EH (cell line): ENCODE measurements at regions not wholly inside any gene's neighbourhood (a gene's known extent, or its start where the extent isn't known, plus 50 kb on each side); places are given as distances from the start of the nearest gene placed in this dataset.

Experiments
- DNase-seq: peaks from one replicate; pipeline ENCODE4 v3.0.0-alpha.2; 2015; ENCODE audit warnings: low read depth

DNA sequence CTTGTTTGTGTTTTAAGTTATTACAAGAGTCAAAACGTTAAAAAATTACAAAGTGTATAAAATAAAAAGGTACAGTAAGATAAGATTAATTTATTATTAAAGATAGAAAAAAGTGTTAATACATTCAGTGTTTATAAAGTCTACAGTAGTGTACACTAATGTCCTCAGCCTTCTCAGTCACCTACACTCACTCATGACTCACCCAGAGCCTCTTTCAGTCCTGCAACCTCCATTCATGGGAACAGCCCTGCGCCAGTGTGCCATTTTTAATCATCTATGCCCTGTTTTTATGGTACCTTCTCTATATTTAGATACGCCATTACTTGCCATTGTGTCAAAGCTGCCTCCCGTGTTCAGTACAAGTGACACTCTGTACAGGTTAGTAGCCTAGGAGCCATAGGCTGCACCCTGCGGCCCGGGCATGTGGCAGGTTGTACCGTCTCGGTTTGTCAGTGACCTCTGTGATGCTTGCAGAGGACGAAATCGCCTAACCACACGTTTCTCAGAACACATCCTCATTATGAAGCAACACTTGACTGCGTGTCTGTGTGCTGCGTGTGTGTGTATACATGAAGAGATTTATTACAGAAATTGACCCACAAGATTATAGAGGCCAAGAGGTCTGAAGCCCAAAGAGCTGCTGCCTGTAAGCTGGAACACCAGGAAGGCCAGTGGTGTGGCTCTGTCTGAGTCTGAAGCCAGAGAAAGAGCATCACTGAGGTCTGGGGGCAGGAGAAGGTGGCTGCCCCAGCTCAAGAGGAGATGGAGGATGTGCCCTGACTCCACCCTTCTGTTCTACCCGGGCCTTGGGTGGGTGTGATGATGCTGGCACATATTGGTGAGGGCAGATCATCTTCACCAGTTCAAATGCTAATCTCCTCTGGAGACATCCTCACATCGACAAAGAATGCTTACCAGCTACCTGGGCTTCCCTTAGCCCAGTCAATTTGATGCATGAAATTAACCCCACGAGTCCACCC is 116.6 kb upstream of the C14orf180 start:
- no peak for DNase-seq

DNA sequence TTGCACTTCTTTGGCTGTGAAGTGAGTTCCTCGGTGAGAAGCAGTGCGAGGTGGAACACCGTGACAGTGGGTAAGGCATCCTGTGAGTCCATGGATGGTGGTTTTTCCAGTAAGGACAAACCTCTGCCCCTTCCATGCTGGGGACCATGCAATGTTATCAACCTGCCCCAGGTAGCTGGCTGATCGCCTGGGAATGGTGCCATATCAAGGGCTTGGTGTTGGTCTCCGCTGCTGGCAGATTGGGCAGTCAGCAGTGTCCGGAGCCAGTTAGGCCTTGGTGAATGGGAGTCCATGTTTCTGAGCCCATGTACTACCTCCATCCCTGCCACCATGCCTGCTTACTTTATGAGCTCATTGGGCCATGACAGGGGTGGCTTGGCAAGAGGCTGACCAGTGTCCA is 114.7 kb upstream of the C14orf180 start:
- DNase-seq: no peak

DNA sequence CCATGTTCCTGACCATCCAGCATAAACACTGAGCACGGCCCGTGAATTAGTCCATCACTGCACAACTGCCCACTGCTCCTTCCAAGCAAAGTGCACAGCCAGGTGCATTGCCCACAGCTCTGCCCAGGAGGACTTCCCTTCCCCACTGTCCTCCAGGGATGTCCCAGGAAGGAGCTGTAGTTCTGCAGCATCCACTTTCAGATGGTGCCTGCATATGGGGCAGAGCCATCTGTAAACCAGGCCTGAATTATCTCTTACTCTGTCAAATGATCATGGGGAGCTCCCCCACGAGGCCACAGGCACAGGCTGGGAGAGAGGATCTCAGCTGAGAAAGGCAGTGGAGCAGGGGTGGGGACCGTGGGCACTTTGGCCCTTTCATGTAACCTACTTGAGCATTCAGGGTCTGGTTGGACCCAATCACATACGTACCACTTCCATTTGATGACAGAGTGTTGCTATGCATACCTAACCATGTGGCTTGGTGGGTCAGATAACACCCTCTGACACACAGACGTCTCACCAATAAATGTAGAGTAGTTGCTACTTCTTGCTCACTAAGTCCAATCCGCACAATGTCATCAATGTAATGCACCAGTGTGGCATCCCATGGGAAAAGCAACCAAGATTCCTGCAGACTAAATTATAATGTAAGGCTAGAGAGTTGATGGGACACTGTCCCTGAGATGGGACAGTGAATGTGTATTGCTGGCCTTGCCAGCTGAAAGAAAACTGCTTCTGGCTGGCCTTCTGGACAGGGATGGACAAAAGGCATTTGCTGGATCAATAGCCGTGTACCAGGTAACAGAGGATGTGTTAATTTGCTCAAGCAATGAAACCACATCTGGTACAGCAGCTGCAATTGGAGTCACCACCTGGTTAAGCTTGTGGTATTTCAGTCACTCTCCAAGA is 113.8 kb upstream of the C14orf180 start:
- DNase-seq: no peak

DNA sequence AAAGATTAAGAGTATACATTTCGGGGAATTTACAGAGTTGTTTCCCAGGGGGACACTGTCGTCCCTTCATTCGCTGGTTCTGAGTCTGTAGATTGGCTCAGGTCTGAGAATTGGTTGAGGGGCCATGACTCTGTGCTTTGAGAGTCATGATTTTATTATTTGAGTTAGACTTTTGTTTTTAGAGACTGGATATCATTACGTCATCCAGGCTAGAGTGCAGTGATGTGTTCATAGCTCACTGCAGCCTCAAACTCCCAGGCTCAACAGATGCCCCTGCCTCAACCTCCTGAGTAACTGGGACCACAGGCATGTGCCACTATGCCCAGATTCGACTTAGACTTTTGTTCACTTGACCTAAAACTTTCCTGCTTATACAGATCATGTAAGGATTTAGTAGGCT is 112.3 kb upstream of the C14orf180 start:
- DNase-seq: no peak

DNA sequence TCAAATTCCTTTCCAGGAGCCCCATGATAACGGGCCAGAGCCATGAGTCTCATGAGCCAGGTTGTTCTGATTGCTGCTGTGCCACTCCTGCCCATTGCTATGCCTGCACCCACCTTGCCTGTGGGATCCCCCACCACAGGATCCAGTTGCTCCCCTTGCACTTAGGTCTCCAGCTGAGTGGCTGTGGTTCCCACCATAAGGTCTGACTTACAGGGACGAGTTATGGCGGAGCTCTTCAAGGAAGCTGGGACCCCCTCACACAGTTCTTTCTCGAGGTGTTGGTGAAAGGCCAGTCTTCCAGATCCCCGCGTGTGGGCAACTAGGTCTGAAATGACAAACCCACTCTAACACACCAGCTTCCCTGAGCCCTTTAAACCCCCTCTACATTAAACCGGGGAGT is 111.9 kb upstream of the C14orf180 start:
- DNase-seq: no peak

DNA sequence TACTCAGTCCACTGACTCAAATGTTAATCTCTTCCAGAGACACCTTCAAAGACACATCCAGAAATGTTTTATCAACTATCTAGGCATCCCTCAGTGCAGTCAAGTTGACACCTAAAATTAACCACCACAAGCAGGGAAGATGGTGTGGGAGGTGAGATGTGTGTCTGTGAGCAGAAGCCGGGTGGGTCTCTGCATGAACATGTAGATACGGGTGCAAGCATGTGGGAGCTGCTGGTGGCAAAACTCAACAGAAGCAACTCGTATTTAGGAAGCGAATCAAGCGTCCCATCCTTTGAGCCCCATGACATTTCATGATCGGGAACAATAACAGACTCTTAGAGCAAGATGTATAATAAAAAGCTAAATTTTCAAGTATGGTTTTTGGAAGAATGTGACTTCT is 110.0 kb upstream of the C14orf180 start:
- DNase-seq: no peak

DNA sequence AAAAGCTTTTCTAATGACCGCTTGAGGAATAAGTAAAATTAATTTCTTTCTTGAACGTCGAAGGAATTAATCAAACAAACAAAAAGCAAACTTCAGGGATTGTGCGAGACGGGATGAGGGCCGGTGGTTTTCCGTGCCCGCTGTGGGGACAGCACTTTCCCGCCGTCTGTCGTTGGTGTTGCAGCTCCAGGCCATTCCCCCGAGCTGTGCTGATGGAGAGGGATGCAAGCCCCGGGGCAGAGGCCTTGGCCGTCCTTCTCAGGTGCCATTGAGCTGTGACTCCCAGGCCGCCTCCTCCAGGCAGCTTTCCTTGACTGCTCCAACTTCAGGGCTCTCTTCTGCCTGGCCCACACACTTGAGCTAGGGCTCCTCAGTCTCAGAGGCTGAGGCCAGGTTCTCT is 109.0 kb upstream of the C14orf180 start:
- DNase-seq: no peak

DNA sequence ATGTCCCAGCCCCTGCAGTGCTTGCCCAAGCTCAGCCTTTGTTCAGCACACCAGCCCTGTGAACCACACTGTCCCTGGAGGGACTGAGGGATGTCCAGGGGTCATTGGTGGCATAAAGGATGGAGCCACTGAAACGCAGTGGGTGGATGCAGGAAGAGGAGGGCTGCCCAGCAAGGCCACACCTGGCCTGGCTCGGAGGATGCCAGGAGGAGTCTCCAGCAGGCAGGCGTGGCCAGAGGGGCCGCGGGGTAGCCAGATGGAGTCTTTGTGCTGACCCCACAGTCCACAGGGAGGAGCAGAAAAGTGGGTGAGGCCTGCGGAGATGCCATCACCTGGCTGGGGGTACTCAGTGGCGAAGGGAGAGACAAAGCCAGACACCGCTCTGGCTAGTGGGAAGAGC is 108.5 kb upstream of the C14orf180 start:
- no peak for DNase-seq

DNA sequence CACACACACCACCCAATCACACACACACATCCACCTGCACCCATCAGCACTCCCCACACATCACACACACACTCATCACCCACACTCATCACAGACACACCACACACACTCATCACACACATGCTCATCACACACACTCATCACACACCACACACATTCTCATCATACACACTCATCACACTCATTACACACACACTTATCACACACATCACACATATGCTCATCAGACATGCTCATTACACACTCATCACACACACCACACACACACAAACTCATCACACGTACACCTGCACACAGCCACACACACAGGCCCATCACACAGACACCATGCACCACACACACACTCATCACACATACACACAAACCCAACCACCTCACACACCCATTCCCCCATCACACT is 107.5 kb upstream of the C14orf180 start:
- no peak for DNase-seq

DNA sequence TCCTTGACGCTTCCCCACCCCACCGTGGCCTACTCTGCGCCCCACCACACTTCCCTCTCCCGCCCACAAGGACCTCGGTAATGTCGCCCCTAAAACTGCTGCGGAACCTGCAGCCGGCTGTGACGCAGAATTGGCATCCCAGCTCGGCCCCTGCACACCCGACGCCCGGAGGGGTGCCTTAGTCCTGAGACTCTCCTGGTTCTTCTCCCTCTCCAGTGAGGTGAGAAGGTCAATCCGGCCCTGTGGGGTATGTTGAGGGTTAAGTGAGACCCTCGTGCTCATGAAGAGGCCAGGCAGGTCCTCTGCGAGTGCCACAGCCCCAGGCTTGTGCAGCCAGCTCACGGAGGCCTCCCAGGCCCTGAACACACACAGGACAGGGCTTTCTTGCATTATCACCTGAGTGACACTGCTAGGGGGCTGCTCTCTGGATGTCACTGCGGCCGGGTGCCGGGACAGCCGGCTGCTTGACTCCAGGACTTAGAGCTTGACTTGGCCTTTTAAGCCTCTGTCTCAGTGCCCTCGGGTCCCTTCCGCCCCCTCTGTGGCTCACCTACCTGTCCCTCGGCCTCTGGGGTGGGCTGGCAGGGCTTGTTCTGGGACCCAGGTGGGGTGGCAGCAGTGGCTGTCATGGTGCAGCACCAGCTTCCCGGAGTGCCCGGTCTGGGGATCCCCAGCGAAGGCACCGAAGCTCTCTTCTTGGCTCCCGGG is 106.9 kb upstream of the C14orf180 start:
- DNase-seq: no peak

DNA sequence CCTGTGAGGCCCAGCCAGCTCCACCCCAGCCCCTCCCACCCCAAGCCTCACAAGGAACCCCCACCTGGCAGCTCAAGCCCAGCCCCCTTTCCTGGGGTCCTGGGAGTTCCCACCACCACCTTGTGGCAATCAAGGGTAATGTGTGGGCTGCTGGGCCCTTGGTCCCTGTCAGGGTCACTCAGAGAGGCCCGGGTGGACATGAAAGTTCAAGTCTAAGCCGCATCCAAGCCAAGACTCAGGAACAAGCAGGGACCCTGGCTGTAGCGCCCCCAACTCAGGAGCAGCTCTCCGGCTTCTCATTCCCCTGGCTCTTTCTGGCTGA is 106.4 kb upstream of the C14orf180 start:
- DNase-seq: no peak

DNA sequence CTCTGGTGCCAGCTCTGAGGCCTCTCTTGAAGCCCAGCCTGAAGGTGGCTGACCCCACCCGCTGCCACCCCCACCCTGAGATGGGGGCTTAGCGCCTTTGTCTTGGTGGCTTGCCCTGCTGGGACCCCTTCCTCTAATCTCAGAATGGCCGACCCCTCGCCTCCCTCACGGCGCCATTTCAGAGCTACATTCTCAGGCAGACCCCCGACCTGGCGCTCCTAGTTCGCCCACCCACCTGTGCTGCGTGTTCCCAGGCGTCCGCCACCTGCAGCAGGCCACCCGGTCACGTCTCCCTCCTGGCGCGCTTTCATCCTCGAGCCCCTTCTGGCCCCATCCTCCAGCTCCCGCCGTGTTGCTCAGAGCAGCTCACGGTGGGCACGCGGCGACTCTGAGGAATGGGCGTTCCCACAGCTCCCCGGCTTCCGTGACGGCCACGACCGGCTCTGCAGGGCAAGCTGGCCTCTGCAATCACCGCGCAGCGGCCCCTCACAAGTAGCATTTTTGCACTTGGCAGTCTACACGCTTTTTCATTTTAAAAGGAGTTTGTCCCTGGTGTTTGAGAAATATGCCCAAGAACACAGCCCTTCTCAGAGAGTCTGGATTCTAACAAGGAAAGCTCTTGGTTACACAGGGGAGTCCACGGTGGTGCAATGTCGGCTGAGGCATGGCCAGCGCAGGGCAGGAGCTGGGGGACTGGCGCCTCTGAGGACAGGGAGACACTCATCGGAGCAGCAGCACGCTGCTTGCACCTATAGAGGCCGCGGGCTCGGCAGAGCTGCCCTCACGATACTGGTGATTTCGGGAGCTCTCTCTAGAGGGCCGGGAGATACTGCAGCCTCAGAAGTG is 105.7 kb upstream of the C14orf180 start:
- DNase-seq: no peak

DNA sequence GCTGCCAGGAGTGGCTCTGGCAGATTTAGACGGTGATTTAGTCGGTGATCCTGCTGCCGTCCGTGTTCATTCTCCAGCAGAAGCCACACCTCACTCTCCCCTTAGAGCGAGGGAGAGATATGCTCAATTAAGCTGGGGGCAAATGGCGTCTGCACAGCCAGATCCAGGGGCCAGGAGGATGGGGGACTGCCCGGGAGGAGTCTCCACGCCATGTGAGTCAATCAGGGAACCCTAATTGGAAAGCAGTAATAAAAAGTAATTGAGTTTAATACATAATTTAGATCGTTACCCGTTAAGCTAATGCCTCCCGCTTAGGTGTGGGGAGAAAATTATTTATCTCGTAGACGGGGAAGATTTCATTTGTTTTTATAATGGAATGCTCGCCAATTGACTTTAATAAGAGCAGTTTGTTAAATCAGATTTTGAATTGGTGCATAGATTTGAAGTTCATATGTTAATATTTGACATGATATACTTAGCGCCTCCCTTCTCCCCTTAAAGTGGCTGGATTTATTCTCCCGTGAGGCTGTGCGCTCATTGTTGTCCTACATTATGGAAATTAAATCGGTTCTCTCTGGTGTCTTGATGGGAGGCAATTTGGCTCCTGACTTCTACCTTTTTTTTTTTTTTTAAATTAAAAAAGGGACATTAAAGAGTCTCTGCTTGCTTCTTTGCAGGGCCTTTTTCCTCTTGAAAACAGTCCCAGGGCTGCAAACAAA is 104.9 kb upstream of the C14orf180 start:
- no peak for DNase-seq

DNA sequence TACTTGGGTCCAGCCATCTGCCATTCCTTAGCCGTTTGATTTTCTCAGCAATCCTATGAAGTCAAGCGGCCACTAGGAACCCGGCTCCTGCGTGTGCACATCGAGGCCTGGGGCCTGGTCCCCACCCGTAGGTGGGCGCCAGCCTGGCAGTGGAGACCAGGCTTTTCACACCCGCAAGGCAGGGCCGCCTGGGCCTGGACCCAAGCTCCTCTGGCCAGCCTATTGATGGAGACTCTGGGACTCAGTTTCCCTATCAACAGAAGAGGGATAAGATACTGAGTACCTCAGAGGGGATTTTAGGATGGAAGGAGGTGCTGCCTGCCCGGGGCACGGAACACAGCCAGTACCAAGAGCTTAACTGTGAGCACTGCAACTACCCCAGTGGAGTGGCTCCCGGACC is 104.3 kb upstream of the C14orf180 start:
- no peak for DNase-seq

DNA sequence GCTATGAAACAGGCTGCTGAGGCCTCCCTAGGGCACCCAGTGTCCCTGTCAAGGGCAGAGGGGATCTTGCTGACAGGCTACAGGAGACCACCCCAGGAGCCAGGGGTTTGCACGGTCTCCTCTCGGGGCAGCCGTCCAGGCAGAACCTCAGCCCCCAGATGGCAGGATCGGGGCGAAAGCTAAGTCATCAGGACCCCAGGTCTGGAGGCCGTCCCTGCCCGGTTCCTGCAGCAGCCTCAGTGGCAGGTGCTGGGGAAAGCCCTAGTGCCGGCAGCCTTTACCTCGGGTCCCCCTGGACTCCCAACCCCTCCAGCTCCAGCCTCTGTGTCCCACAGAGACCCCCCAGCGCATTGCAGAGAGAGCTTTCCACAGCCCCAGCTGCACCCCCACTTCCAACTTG is 103.8 kb upstream of the C14orf180 start:
- no peak for DNase-seq

DNA sequence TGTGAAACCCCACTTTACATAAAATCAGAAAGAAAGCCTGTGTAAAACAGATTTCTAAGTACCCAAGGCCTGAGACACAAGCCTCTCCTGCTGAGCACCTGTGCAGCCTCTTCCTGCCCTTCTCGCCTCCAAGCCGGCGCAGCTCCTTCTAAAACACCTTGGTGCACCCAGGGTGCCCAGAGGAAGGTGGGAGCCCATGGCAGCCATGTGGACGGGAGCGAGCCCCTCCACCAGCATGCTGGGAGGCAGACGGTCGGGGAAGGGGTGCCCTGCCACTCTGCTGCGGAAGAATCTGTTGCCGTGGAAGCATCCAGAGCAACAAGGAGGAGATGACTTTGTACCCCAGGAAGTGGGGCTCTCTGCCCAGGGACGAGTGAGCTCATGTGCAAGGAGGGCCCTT is 103.1 kb upstream of the C14orf180 start:
- no peak for DNase-seq

DNA sequence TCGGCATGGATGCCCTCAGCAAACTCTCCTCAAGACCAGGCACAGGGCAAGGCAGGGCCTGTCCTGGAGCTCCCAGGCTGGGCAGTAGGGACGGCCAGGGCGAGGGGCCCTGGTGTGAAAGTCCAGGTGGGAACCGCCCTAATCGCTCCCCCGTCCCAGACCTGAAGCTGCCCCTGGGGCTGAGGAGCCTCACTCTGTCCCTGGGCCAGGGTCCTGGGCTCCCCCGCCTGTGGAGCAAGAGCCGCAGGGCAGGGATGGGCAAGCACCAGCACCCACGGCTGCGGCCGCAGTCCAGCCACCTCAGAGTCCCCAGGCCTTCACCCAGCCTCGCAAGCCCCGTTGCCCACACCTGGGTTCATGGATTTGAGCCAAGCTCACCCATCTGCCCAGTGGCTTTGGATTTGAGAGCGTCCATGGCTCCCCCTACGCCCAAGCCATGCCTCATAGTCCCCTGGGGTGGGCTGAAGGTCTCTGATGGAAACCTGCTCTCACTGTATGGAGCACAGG is 102.4 kb upstream of the C14orf180 start:
- DNase-seq: no peak

DNA sequence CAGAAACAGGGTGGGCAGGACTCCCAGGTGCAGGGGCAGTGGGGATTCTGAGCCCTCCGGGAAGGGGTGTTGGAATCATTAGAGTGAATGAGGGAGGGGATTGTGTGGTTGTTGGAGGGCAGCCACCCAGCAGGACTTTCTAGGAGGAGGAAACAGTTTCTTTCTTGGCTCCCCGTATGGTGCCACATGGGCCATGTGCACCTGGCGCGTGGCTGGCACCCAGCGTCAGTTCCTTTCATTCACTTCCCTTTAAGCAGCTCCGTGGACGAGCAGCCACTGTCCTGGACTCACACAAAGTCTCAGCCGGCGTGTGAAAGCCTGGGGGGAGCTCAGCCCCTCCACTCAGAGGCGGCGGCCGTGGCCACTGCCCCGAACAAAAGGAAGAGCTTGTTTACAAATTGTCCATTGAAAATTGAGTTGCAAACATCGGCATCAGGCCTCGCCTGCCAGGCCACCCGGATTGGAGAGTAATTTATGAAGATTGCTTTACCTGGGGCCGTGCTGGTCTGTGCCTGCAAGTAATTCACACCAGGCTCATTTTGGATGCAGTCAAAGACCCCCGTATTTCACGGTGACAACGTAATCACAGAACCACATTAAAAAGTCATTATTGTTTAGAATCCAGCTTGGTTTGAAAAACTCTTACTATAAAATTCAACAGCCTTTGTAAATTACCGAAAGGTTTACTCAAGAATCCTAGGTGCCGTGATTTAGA is 101.7 kb upstream of the C14orf180 start:
- no peak for DNase-seq

DNA sequence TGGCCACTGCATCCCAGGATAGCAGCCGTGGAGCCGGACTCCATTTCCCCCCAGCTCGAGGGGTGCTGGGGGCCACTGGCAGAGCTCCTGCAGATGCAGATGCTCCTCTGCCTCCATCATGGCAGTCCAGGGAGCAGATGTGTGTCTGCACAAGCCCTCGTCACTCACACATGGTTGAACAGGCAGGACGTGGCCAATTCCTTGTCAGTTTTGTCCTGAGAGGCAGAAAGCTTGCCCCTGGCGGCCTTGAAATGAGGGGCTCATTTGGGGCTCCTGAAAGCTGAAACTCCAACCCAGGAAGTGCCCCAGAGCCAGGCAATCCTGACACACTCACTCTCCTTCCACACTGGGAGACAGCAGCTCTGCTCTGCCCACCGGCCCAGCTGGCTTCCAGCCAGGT is 100.9 kb upstream of the C14orf180 start:
- DNase-seq: no peak

DNA sequence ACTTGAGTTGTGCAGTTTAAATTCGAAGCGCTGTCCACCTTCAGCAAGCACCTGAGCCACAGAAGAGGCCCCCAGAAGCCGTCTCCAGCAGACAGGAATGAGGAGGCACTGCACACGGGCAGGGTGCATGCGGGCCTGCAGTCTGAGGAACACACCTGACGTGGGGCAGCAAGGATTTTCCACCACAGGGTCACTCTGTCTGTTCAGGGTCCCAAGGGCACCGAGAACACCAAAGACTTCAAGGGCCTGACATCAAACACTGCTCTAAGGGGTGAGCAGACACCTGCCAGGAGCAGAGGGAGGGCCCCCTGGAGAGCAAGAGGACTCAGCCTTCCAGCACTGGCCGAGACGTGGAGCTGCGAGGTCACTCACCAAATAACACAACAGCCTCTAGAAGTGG is 99.7 kb upstream of the C14orf180 start:
- no peak for DNase-seq
